Ectodermal cell (in vitro differentiated cells): ENCODE measurements at regions not wholly inside any gene's neighbourhood (a gene's known extent, or its start where the extent isn't known, plus 50 kb on each side); places are given as distances from the start of the nearest gene placed in this dataset.

Experiments used
- H3K27ac ChIP-seq: 2 replicates; pipeline ENCODE4 v1.7.0; 2013; ENCODE audit warnings: mild to moderate bottlenecking, low read depth, low read length; ENCODE audit not compliant: insufficient read depth, poor library complexity, severe bottlenecking
- H3K27me3 ChIP-seq: 2 replicates; pipeline ENCODE4 v1.7.0; 2013; ENCODE audit warnings: mild to moderate bottlenecking, low read length; ENCODE audit not compliant: insufficient read depth, control insufficient read depth, poor library complexity, severe bottlenecking
- H3K36me3 ChIP-seq: one replicate; pipeline ENCODE4 v1.7.0; 2013; ENCODE audit warnings: low read length; ENCODE audit not compliant: control insufficient read depth, insufficient read depth
- H3K4me1 ChIP-seq: one replicate; pipeline ENCODE4 v1.7.0; 2013; ENCODE audit warnings: low read length; ENCODE audit not compliant: control insufficient read depth, insufficient read depth
- H3K4me3 ChIP-seq: 2 replicates; pipeline ENCODE4 v1.7.0; 2013; ENCODE audit warnings: low read depth, low read length, control low read depth; ENCODE audit not compliant: insufficient read depth
- H3K9me3 ChIP-seq: 2 replicates; pipeline ENCODE4 v1.7.0; 2013; ENCODE audit warnings: mild to moderate bottlenecking, low read length, moderate library complexity; ENCODE audit not compliant: control insufficient read depth
- WGBS, 2 experiments: methylation state at CpG; one replicate each; pipeline ENCODE4 v1.1.7; 2013; ENCODE audit warnings: missing lambda C conversion rate in 2 of 2; 5-methylcytosine and 5-hydroxymethylcytosine counted together

DNA sequence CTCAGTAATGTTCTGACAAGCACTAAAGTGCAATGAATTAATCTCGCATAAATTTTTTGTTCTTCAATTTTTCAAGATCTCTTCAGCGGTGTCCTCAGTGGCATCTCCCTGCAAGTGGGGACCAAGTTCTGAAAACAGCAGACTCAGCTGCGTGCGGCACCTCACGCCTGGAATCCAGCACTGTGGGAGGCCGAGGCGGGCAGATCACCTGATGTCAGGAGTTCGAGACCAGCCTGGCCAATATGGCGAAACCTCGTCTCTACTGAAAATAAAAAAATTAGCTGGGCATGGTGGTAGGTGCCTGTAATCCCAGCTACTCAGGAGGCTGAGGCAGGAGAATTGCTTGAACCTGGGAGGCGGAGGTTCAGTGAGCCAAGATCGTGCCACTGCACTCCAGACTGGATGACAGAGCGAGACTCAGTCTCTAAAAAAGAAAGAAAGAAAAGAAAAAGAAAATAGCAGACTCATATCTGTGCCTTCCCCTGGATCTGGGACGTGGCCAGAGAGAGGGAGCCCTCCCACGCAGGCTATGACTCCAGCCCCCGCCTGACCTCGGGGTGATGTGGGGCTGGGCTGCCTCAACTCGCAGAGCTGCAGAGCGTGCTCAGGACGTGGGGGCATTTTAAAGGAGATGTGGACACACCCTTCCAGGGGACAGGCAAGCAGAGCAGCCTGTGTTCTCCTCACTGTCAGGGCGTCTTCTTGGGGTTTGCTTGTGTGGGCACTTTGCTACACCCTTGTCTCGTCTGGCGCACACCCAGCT lies 346.6 kb downstream of the BRD1 start:
- 82 to 84% methylated on average over 23 of the region's 23 CpGs for WGBS, 2 experiments
- H3K9me3 ChIP-seq, result no peaks in the 10 kb centered on the region
- H3K27ac ChIP-seq, result no peak overlapping the region
- H3K36me3 ChIP-seq, result no peaks in the 10 kb centered on the region
- H3K4me3 ChIP-seq, result no peak overlapping the region
- H3K27me3 ChIP-seq, result peaks cover 8% of the 10 kb centered on the region
- H3K4me1 ChIP-seq, result peaks cover 8% of the 10 kb centered on the region

DNA sequence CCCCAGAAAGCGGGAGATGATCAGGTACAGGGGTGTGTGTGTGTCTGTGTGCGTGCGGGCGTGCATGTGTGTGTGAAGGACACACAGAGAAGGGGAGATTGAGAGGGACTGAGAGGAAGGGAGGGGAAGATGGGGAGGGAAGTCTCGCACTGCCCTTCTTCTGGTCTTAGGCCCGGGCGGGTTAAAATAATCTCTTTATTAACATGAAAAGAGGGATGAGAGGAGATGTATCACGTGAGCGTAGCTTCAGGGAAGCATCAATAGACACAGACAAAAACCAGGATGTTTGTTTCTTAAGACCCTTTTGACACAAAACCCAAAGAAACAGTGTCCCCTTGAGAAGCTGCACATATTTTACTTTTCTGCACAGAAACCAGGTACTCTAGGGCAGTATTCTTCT lies 347.3 kb downstream of the BRD1 start:
- H3K27me3 ChIP-seq, result peaks cover 8% of the 10 kb centered on the region
- H3K9me3 ChIP-seq, result no peaks in the 10 kb centered on the region
- no peak overlapping the region for H3K27ac ChIP-seq
- WGBS, 2 experiments, result 61 to 68% methylated on average over 9 of the region's 9 CpGs
- peaks cover 8% of the 10 kb centered on the region for H3K4me1 ChIP-seq
- no peak overlapping the region for H3K4me3 ChIP-seq
- no peaks in the 10 kb centered on the region for H3K36me3 ChIP-seq

DNA sequence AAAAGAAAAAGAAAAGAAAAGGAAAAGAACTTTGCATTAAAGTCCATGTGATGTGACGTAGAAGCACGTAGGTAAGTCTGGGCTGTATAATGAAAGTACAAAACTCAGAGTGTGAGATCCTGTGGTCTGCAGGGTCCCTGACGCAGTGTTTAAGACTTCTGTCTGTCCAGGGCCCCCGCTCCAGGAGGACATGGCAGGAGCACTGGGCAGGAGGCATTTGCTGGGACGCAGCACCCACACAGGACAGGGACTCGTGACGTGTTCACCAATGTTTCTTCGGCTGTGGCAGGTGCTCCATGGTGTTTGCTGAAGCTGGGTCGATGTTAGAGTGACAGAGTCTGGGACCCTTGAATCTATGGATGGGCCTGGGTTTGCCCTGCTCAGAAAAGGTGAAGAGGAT lies 348.1 kb downstream of the BRD1 start:
- Histone ChIP-seq H3K27me3 (peaks cover 8% of the 10 kb centered on the region), H3K27ac (no peak overlapping the region), H3K36me3 (no peaks in the 10 kb centered on the region), H3K4me3 (no peak overlapping the region), H3K4me1 (peaks cover 8% of the 10 kb centered on the region), H3K9me3 (no peaks in the 10 kb centered on the region)
- WGBS, 2 experiments, result 96% methylated on average over 9 of the region's 9 CpGs

DNA sequence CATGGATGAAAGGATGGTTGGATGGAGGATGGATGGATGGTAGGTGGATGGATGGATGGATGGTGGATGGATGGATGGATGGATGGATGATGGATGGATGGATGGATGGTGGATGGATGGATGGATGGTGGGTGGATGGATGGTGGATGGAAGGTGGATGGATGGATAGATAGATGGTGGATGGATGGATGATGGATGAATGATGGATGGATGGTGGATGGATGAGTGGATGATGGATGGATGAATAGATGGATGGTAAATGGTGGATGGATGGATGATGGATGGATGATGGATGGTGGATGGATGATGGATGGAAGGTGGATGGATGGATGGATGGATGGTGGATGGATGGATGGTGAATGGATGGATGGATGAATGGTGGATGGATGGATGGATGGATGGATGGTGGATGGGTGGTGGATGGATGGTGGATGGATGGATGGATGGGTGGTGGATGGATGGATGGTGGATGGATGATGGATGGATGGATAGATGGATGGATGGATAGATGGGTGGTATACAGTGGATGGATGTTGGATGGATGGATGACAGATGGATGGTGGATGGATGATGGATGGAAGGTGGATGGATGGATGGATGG lies 350.8 kb downstream of the BRD1 start:
- peaks cover 6% of the 10 kb centered on the region for H3K4me1 ChIP-seq
- no peaks in the 10 kb centered on the region for H3K9me3 ChIP-seq
- no peak overlapping the region for H3K4me3 ChIP-seq
- H3K27me3 ChIP-seq, result peaks cover 5% of the 10 kb centered on the region
- H3K27ac ChIP-seq, result no peak overlapping the region
- no peaks in the 10 kb centered on the region for H3K36me3 ChIP-seq

DNA sequence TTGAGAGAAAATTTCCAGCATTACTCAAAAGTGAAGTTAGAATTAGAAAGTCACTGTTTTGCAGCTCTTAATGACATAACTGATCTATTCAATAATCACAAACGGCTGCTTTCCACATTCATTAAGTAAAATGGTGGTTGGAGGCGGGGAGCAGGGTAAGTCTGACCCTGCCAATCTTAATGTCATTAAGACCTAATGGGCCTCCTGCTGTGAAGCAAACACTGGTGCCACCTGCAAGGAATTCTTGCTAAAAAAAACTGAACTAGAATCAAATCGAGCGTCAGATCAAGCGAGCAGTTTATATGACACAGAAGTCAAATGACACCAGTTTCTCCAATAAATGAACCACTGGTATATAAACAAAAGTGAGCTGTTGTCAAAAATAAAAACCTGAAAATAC lies 351.5 kb downstream of the BRD1 start:
- Histone ChIP-seq H3K4me3 (no peak overlapping the region), H3K9me3 (no peaks in the 10 kb centered on the region), H3K27ac (no peak overlapping the region), H3K27me3 (no peaks in the 10 kb centered on the region), H3K4me1 (no peaks in the 10 kb centered on the region), H3K36me3 (no peaks in the 10 kb centered on the region)
- WGBS, 2 experiments, result 81 to 84% methylated on average over 5 of the region's 5 CpGs

DNA sequence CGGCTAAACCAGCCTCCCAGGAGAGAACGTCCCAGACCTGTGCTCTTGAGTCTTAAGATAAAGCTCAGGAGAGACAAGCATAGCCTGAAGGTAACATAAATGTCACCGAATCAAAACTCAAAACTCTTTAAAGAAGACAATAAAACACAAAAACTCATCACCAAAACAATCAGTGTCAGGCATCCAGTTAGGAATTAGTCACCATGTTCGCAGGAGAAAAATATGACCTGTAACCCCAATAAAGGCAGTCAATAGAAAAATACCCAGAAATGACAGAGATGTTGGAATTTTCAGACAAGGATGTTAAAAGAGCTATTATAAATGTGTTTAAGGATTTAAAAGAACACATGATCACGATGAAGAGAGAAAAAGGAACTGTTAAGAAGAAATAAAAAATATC lies 352.4 kb downstream of the BRD1 start:
- Histone ChIP-seq H3K27ac (no peak overlapping the region), H3K27me3 (no peaks in the 10 kb centered on the region), H3K36me3 (no peaks in the 10 kb centered on the region), H3K9me3 (no peaks in the 10 kb centered on the region), H3K4me1 (no peaks in the 10 kb centered on the region), H3K4me3 (no peak overlapping the region)
- WGBS, 2 experiments, result 97% methylated on average over 5 of the region's 5 CpGs

DNA sequence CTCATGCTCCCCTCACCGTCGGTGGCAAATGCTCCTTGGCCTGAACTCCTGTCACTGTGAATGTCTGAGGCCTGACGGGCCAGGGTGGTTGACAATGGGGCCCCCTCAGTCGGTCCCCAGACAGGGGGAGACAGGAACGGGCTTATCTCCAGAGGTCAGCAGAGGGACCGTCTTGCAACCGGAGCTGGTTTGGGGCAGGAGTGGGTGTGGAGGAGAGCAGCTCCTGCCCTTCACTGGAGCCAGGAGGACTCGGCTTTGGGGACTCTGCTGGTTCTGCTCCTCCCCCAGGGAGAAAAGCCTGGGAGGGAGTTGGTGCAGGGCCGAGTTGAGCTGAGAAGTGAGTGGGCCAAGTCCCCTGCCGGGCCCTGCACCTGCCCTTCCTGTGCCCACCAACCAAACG lies 354.4 kb downstream of the BRD1 start:
- H3K4me1 ChIP-seq, result peaks cover 4% of the 10 kb centered on the region
- no peaks in the 10 kb centered on the region for H3K27me3 ChIP-seq
- no peaks in the 10 kb centered on the region for H3K9me3 ChIP-seq
- no peak overlapping the region for H3K27ac ChIP-seq
- no peaks in the 10 kb centered on the region for H3K36me3 ChIP-seq
- H3K4me3 ChIP-seq, result no peak overlapping the region
- WGBS, 2 experiments, result 84 to 86% methylated on average over 11 of the region's 11 CpGs

DNA sequence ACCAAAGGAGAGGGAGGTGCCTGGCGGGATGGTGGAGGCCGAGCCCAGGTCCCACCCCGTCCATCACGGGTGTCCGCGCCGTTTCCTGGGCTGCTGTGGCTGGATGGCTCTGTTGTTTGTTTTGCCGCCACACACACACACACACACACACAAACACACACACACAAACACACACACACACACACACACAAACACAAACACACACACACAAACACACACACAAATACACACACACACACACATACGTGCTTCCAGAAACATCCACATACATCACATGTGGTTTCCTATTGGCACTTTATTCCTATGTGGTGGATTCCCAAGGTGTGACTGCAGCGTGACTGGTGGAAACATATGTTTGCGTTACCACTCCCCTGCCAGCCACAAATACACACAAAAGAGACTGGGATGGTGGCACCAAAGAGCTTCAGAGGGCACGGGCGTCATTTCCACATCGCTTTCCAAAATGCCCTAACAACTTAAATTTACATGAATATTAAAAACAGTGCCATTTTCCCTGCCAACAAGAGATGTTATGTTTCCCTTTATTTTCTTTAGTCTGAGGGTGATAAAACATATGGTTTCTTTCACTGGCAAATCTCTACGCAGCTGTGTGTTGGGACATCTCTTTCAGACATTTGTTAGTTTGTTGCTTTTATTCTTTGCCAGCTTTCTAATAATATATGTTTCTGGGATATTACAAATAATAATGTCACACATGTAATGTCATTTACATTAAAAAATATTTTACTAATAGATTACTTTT lies 356.8 kb downstream of the BRD1 start:
- H3K36me3 ChIP-seq, result no peaks in the 10 kb centered on the region
- H3K27ac ChIP-seq, result no peak overlapping the region
- no peaks in the 10 kb centered on the region for H3K27me3 ChIP-seq
- H3K4me1 ChIP-seq, result peaks cover 4% of the 10 kb centered on the region
- no peak overlapping the region for H3K4me3 ChIP-seq
- WGBS, 2 experiments, result 92 to 93% methylated on average over 12 to 15 of the region's 15 CpGs
- H3K9me3 ChIP-seq, result no peaks in the 10 kb centered on the region

DNA sequence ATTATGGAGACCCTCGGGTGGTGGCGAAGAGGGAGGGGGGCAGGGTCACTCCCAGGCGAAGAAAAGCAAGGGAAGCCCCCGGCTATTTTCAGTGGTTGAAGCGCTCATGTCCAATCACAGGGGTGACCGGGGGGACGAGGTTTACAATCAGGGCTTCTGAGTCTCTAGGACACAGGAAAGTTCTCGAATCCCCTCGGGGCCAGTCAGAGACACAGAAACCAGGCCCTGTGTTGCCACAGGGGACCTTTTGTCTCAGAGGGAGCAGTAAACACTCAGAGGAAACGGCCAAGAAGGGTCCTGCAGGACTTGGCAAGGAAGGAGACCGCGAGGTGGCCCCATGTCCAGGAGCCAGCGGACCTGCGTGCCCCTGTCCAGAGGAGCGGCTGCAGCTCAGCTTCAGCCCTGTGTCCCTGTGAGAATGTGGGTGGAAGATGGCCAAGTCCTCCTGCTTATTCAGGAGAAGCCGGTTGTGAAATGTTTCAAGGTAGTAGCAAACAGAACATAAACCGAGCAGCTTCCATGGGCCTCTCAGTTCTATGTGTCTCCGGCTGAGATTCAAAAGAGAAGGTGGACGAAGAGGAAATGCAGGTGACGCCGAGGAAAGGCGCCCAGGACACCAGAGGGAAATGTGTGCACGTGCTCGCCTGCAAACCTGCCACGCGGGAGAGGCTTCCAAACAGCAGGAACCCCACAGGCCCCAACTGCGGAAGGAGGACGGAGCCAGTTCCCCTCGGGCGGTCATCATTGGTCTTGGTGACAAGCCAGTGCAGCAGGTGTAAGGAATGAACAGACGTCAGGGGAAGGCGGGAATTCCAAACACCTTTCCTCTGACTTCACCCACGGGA lies 357.6 kb downstream of the BRD1 start:
- H3K27me3 ChIP-seq, result no peaks in the 10 kb centered on the region
- no peaks in the 10 kb centered on the region for H3K9me3 ChIP-seq
- no peak overlapping the region for H3K27ac ChIP-seq
- no peaks in the 10 kb centered on the region for H3K36me3 ChIP-seq
- peaks cover 4% of the 10 kb centered on the region for H3K4me1 ChIP-seq
- H3K4me3 ChIP-seq, result no peak overlapping the region
- 93 to 94% methylated on average over 33 of the region's 33 CpGs for WGBS, 2 experiments
